HUES48 (cell line): ENCODE measurements at regions not wholly inside any gene's neighbourhood (a gene's known extent, or its start where the extent isn't known, plus 50 kb on each side); places are given as distances from the start of the nearest gene placed in this dataset.

Experiments
- H3K27ac ChIP-seq: one replicate; pipeline ENCODE4 v1.7.0; 2013; ENCODE audit warnings: low read depth, low read length, inconsistent platforms
- H3K27me3 ChIP-seq: 2 replicates; pipeline ENCODE4 v1.6.1; 2013; ENCODE audit warnings: mild to moderate bottlenecking, low read length; ENCODE audit not compliant: control insufficient read depth, insufficient read depth
- H3K36me3 ChIP-seq: 2 replicates; pipeline ENCODE4 v1.6.1; 2013; ENCODE audit warnings: low read length; ENCODE audit not compliant: control insufficient read depth, insufficient read depth
- H3K4me1 ChIP-seq: 2 replicates; pipeline ENCODE4 v1.6.1; 2013; ENCODE audit warnings: mild to moderate bottlenecking, low read length; ENCODE audit not compliant: control insufficient read depth, insufficient read depth
- H3K4me3 ChIP-seq: 2 replicates; pipeline ENCODE4 v1.5.1; 2013; ENCODE audit warnings: mild to moderate bottlenecking, low read depth, low read length
- H3K9ac ChIP-seq: 2 replicates; pipeline ENCODE4 v1.6.1; 2013; ENCODE audit warnings: mild to moderate bottlenecking, low read depth, low read length, moderate library complexity
- H3K9me3 ChIP-seq: 2 replicates; pipeline ENCODE4 v1.6.1; 2013; ENCODE audit warnings: low read length; ENCODE audit not compliant: control insufficient read depth, insufficient read depth

GRCh38 chr16:79792076-79792475 is 191.5 kb upstream of the MAF start:
- Histone ChIP-seq H3K36me3 (no peaks in the 10 kb centered on the region), H3K4me1 (no peaks in the 10 kb centered on the region), H3K27me3 (no peaks in the 10 kb centered on the region), H3K9me3 (no peaks in the 10 kb centered on the region), H3K27ac (no peak overlapping the region), H3K4me3 (no peak overlapping the region), H3K9ac (no peak overlapping the region)

- no peak overlapping the region for H3K27ac ChIP-seq
- H3K9ac ChIP-seq: no peak overlapping the region
- H3K4me1 ChIP-seq: no peaks in the 10 kb centered on the region
- H3K4me3 ChIP-seq: no peak overlapping the region
- H3K27me3 ChIP-seq: no peaks in the 10 kb centered on the region
- H3K36me3 ChIP-seq: no peaks in the 10 kb centered on the region
- no peaks in the 10 kb centered on the region for H3K9me3 ChIP-seq
These were observed 190.3 kb upstream of the MAF start for GRCh38 chr16:79790854-79791253.

- H3K27me3 ChIP-seq: no peaks in the 10 kb centered on the region
- H3K4me1 ChIP-seq: no peaks in the 10 kb centered on the region
- no peaks in the 10 kb centered on the region for H3K36me3 ChIP-seq
- H3K27ac ChIP-seq: no peak overlapping the region
- H3K4me3 ChIP-seq: no peak overlapping the region
- H3K9me3 ChIP-seq: no peaks in the 10 kb centered on the region
- no peak overlapping the region for H3K9ac ChIP-seq
These were observed 188.4 kb upstream of the MAF start for GRCh38 chr16:79788949-79789348.

- Histone ChIP-seq H3K4me3 (no peak overlapping the region), H3K27ac (no peak overlapping the region), H3K36me3 (no peaks in the 10 kb centered on the region), H3K9me3 (no peaks in the 10 kb centered on the region), H3K27me3 (no peaks in the 10 kb centered on the region), H3K4me1 (no peaks in the 10 kb centered on the region), H3K9ac (no peak overlapping the region)
These were observed 185.9 kb upstream of the MAF start for GRCh38 chr16:79786389-79786788.

GRCh38 chr16:79784007-79784406 is 183.5 kb upstream of the MAF start:
- Histone ChIP-seq H3K27me3 (no peaks in the 10 kb centered on the region), H3K9me3 (no peaks in the 10 kb centered on the region), H3K27ac (no peak overlapping the region), H3K36me3 (no peaks in the 10 kb centered on the region), H3K4me1 (no peaks in the 10 kb centered on the region), H3K9ac (no peak overlapping the region), H3K4me3 (no peak overlapping the region)

- H3K4me1 ChIP-seq: peaks cover 10% of the 10 kb centered on the region
- H3K27ac ChIP-seq: no peak overlapping the region
- H3K4me3 ChIP-seq: no peak overlapping the region
- no peaks in the 10 kb centered on the region for H3K36me3 ChIP-seq
- H3K9me3 ChIP-seq: no peaks in the 10 kb centered on the region
- no peaks in the 10 kb centered on the region for H3K27me3 ChIP-seq
- no peak overlapping the region for H3K9ac ChIP-seq
These were observed 177.1 kb upstream of the MAF start for GRCh38 chr16:79777679-79778078.

GRCh38 chr16:79776243-79776847 is 175.8 kb upstream of the MAF start:
- H3K9me3 ChIP-seq: no peaks in the 10 kb centered on the region
- H3K4me1 ChIP-seq: peaks cover 10% of the 10 kb centered on the region
- no peak overlapping the region for H3K9ac ChIP-seq
- H3K27ac ChIP-seq: no peak overlapping the region
- H3K27me3 ChIP-seq: no peaks in the 10 kb centered on the region
- H3K4me3 ChIP-seq: no peak overlapping the region
- H3K36me3 ChIP-seq: no peaks in the 10 kb centered on the region

- Histone ChIP-seq H3K27me3 (no peaks in the 10 kb centered on the region), H3K9ac (no peak overlapping the region), H3K4me3 (no peak overlapping the region), H3K4me1 (peaks cover 13% of the 10 kb centered on the region), H3K27ac (no peak overlapping the region), H3K9me3 (no peaks in the 10 kb centered on the region), H3K36me3 (no peaks in the 10 kb centered on the region)
These were observed 172.2 kb upstream of the MAF start for GRCh38 chr16:79772784-79773183.

GRCh38 chr16:79772048-79772447 is 171.5 kb upstream of the MAF start:
- H3K4me1 ChIP-seq: peaks cover 13% of the 10 kb centered on the region
- H3K4me3 ChIP-seq: no peak overlapping the region
- H3K36me3 ChIP-seq: no peaks in the 10 kb centered on the region
- H3K27me3 ChIP-seq: no peaks in the 10 kb centered on the region
- no peak overlapping the region for H3K27ac ChIP-seq
- no peaks in the 10 kb centered on the region for H3K9me3 ChIP-seq
- no peak overlapping the region for H3K9ac ChIP-seq

- Histone ChIP-seq H3K9ac (peak overlapping the region; percentile 80), H3K36me3 (no peaks in the 10 kb centered on the region), H3K9me3 (no peaks in the 10 kb centered on the region), H3K4me1 (peaks cover 3% of the 10 kb centered on the region), H3K27ac (peak overlapping the region; percentile 43), H3K4me3 (peak overlapping the region; percentile 87), H3K27me3 (no peaks in the 10 kb centered on the region)
These were observed 169.9 kb upstream of the MAF start for GRCh38 chr16:79770244-79771064.

GRCh38 chr16:79769928-79770243 is 169.3 kb upstream of the MAF start:
- peaks cover 3% of the 10 kb centered on the region for H3K4me1 ChIP-seq
- H3K9me3 ChIP-seq: no peaks in the 10 kb centered on the region
- H3K27me3 ChIP-seq: no peaks in the 10 kb centered on the region
- H3K4me3 ChIP-seq: peak overlapping the region; percentile 87
- H3K9ac ChIP-seq: peak overlapping the region; percentile 80
- no peaks in the 10 kb centered on the region for H3K36me3 ChIP-seq
- no peak overlapping the region for H3K27ac ChIP-seq
